Neural crest cell (in vitro differentiated cells): ENCODE measurements at regions not wholly inside any gene's neighbourhood (a gene's known extent, or its start where the extent isn't known, plus 50 kb on each side); places are given as distances from the start of the nearest gene placed in this dataset.
A peak's percentile ranks its signal among the peaks of the same experiment; 100 is the strongest.

Experiments used
- DNase-seq: peaks from one replicate; pipeline ENCODE4 v3.0.0; 2021; ENCODE audit warnings: low read depth, mixed read lengths, low spot score
- H3K27ac Mint-ChIP-seq: one replicate; pipeline ENCODE4 v1.8.0; 2021; ENCODE audit warnings: mild to moderate bottlenecking, mixed read lengths; ENCODE audit not compliant: unreplicated experiment
- H3K27me3 Mint-ChIP-seq: 2 replicates; pipeline ENCODE4 v1.8.0; 2021; ENCODE audit warnings: low read depth, mild to moderate bottlenecking, mixed read lengths
- H3K36me3 Mint-ChIP-seq: 2 replicates; pipeline ENCODE4 v1.8.0; 2021; ENCODE audit warnings: low read depth, mild to moderate bottlenecking, mixed read lengths
- H3K4me1 Mint-ChIP-seq: 2 replicates; pipeline ENCODE4 v1.8.0; 2021; ENCODE audit warnings: mixed read lengths
- H3K4me3 Mint-ChIP-seq: one replicate; pipeline ENCODE4 v1.8.0; 2021; ENCODE audit warnings: mild to moderate bottlenecking, mixed read lengths
- H3K9me3 Mint-ChIP-seq: 2 replicates; pipeline ENCODE4 v1.8.0; 2021; ENCODE audit warnings: mixed read lengths
- CTCF ChIP-seq: fragments of 200-600 bp; sonication (generic); conservative IDR thresholded peaks from 2 replicates; pipeline ENCODE4 v1.5.0; 2021; ENCODE audit warnings: antibody characterized with exemption, mild to moderate bottlenecking

GRCh38 chr4:117773064-117773936 lies 261.0 kb upstream of the NDST3 start:
- Mint-ChIP-seq H3K27me3 (no peaks in the 10 kb centered on the region), H3K4me1 (peaks cover 11% of the 10 kb centered on the region), H3K9me3 (peaks cover 7% of the 10 kb centered on the region), H3K4me3 (no peak overlapping the region), H3K36me3 (peaks cover 5% of the 10 kb centered on the region), H3K27ac (no peak overlapping the region)
- TF ChIP-seq CTCF, result no peak
- no peak for DNase-seq

- no peak for TF ChIP-seq CTCF
Observed at GRCh38 chr4:117777721-117778120, 256.6 kb upstream of the NDST3 start.

GRCh38 chr4:117783716-117784115 lies 250.6 kb upstream of the NDST3 start:
- Mint-ChIP-seq H3K27me3 (no peaks in the 10 kb centered on the region), H3K27ac (peak overlapping the region; percentile 95), H3K36me3 (no peaks in the 10 kb centered on the region), H3K4me3 (peak overlapping the region; percentile 16), H3K9me3 (peaks cover 3% of the 10 kb centered on the region), H3K4me1 (peaks cover 25% of the 10 kb centered on the region)
- TF ChIP-seq CTCF, result no peak
- no peak for DNase-seq

More at GRCh38 chr4:117777721-117778120, 256.6 kb upstream of the NDST3 start:
- H3K36me3 Mint-ChIP-seq, result peaks cover 5% of the 10 kb centered on the region
- no peak overlapping the region for H3K4me3 Mint-ChIP-seq
- no peak overlapping the region for H3K27ac Mint-ChIP-seq
- peaks cover 7% of the 10 kb centered on the region for H3K9me3 Mint-ChIP-seq
- H3K4me1 Mint-ChIP-seq, result peaks cover 22% of the 10 kb centered on the region
- no peak for DNase-seq
- H3K27me3 Mint-ChIP-seq, result no peaks in the 10 kb centered on the region

GRCh38 chr4:117784266-117784665 lies 250.0 kb upstream of the NDST3 start:
- TF ChIP-seq CTCF, result no peak
- Mint-ChIP-seq H3K27ac (peak overlapping the region; percentile 95), H3K4me1 (peaks cover 20% of the 10 kb centered on the region), H3K27me3 (no peaks in the 10 kb centered on the region), H3K4me3 (no peak overlapping the region), H3K9me3 (peaks cover 3% of the 10 kb centered on the region), H3K36me3 (no peaks in the 10 kb centered on the region)
- DNase-seq, result no peak

- no peak for TF ChIP-seq CTCF
- Mint-ChIP-seq H3K27me3 (no peaks in the 10 kb centered on the region), H3K4me3 (no peak overlapping the region), H3K4me1 (peaks cover 14% of the 10 kb centered on the region), H3K36me3 (no peaks in the 10 kb centered on the region), H3K9me3 (peaks cover 3% of the 10 kb centered on the region), H3K27ac (no peak overlapping the region)
- DNase-seq, result no peak
Observed at GRCh38 chr4:117786566-117786965, 247.7 kb upstream of the NDST3 start.
